ENCODE measurements at regions not wholly inside any gene's neighbourhood (a gene's known extent, or its start where the extent isn't known, plus 50 kb on each side); places are given as distances from the start of the nearest gene placed in this dataset.
"Not testable (repeated sequence)": the region's sequence is repeated elsewhere in the genome, so short reads cannot be mapped to it uniquely, and the experiment has no call there.

DNA sequence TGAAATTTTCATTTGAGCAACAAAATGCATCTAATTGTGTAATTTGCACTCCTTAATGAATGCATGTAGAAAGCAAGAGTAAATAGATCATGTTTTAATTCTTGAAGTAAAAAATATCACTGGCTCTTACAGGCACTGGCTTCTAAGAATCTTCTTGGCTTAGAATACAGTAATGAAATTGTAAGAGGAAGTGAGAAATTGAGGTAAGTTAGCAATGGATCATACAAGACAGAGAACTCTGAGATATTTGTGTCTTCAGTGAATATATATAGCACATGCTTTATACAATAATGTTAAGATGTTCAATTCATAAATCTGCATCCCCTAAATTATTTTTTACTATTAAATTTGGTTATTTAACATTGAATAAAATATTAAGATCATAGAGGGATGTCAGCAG, 465.0 kb downstream of the CNTN3 start:
- H3K4me3 ChIP-seq (ENCODE audit: low read length), result no peak overlapping the region
- TF ChIP-seq, protein P1, sequence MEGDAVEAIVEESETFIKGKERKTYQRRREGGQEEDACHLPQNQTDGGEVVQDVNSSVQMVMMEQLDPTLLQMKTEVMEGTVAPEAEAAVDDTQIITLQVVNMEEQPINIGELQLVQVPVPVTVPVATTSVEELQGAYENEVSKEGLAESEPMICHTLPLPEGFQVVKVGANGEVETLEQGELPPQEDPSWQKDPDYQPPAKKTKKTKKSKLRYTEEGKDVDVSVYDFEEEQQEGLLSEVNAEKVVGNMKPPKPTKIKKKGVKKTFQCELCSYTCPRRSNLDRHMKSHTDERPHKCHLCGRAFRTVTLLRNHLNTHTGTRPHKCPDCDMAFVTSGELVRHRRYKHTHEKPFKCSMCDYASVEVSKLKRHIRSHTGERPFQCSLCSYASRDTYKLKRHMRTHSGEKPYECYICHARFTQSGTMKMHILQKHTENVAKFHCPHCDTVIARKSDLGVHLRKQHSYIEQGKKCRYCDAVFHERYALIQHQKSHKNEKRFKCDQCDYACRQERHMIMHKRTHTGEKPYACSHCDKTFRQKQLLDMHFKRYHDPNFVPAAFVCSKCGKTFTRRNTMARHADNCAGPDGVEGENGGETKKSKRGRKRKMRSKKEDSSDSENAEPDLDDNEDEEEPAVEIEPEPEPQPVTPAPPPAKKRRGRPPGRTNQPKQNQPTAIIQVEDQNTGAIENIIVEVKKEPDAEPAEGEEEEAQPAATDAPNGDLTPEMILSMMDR (conservative IDR thresholded peaks at IDR 0.05; ENCODE audit: low read length), result no peak

DNA sequence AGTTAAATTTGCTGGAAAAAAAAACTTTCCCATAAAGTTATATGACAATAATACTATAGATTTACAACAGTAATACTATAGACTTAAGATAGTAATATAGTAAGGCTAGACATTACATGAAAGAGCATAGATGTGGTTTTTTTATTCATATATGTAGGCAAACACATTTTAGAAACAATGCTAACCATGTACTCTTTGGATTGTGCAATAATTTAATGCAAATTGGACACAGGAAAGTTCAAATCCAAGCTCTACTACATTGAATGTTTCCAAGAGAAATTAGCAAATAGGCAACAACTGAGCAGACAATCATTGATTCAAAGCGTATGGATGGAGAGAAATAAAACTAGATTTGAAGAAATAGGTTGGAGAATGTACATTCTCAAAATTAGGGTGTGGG, 469.2 kb downstream of the CNTN3 start:
- no peak overlapping the region for H3K4me3 ChIP-seq (ENCODE audit: low read length)
- TF ChIP-seq, protein P1 (conservative IDR thresholded peaks at IDR 0.05; ENCODE audit: low read length), result no peak
- DNase-seq (ENCODE audit: low read depth), result no peak

More for the DNA sequence above, 465.0 kb downstream of the CNTN3 start:
- DNase-seq (ENCODE audit: low read depth), result no peak

DNA sequence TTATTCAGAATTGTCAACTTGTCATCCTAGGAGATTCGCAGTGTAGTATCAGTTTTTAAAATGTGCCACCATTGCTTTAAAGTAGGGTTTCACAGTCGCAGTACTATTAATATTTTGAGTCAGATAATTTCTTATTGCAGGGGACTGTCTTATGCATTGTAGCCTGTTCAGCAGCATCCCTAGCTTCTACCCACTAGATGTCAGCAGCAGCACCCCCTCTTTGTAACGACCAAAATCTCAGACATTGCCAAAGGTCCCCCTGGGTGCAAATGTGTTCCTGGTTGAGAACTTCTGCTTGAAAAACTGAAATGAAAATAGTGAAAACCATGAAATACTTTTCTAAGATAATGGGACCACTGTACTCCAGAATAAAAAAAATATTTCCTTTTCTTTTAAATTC, 474.8 kb downstream of the CNTN3 start:
- H3K4me3 ChIP-seq (ENCODE audit: low read length), result no peak overlapping the region
- TF ChIP-seq, protein P1 (conservative IDR thresholded peaks at IDR 0.05; ENCODE audit: low read length), result peak; percentile 51; the same call in 1 of the 2 replicates
- DNase-seq (ENCODE audit: low read depth), result peak; percentile 14

DNA sequence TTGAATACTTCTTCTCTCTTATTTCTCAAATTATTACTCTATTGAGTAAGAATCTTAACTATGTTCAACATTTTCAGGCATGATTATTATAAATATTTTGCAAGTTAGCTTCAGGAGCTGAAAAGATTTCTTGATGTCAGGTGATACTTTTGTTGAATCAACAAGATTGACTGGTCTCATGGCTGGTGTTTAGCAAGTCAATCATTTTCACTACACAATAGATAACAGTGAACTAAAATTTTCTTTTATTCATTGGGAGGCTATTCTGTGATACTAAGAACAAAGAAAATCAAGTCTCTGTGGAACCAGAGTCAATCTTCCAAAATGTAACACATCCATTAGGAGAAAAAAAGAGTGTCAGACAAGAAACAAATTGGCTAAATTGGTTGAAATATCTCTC, 476.7 kb downstream of the CNTN3 start:
- TF ChIP-seq, protein P1 (conservative IDR thresholded peaks at IDR 0.05; ENCODE audit: low read length), result no peak
- H3K4me3 ChIP-seq (ENCODE audit: low read length), result no peak overlapping the region
- DNase-seq (ENCODE audit: low read depth), result no peak

DNA sequence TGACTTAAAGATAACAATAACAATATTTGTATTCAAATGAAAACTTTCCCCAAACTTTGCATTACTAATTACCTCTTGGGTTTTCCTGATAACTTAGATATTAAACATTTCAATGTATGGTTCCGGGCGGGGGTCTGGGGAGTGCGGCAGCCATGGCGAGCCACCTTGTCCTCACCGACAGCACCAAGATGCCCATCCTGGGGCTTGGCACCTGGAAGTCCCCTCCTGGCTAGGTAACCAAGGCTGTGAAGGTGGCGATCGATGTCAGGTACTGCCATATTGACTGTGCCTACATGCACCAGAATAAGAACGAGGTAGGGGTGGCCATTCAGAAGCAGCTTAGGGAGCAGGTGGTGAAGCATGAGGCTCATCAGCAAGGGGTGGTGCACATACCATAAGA, 478.7 kb downstream of the CNTN3 start:
- no peak overlapping the region for H3K4me3 ChIP-seq (ENCODE audit: low read length)
- no peak for DNase-seq (ENCODE audit: low read depth)
- TF ChIP-seq, protein P1 (conservative IDR thresholded peaks at IDR 0.05; ENCODE audit: low read length), result no peak

DNA sequence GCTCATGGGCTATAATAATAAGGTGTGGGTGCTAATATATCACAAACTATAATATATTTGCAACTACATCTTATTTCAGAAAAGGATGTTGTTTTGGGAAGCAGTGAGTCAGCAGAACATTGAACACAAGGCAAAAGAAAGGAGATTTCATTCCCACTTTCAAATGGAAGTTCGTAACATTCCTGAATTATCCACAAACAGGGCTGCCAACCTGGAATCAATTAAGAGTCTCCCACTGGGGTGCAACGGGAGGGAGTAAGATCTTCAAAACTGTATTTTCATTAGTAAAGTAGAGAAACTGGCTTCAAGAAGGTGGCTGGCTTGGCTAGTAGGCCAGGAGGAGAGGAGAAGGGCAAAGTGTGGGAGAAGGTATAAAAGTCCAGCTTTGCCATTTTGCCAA, 479.6 kb downstream of the CNTN3 start:
- TF ChIP-seq, protein P1 (conservative IDR thresholded peaks at IDR 0.05; ENCODE audit: low read length), result no peak
- DNase-seq (ENCODE audit: low read depth), result no peak
- H3K4me3 ChIP-seq (ENCODE audit: low read length), result no peak overlapping the region

DNA sequence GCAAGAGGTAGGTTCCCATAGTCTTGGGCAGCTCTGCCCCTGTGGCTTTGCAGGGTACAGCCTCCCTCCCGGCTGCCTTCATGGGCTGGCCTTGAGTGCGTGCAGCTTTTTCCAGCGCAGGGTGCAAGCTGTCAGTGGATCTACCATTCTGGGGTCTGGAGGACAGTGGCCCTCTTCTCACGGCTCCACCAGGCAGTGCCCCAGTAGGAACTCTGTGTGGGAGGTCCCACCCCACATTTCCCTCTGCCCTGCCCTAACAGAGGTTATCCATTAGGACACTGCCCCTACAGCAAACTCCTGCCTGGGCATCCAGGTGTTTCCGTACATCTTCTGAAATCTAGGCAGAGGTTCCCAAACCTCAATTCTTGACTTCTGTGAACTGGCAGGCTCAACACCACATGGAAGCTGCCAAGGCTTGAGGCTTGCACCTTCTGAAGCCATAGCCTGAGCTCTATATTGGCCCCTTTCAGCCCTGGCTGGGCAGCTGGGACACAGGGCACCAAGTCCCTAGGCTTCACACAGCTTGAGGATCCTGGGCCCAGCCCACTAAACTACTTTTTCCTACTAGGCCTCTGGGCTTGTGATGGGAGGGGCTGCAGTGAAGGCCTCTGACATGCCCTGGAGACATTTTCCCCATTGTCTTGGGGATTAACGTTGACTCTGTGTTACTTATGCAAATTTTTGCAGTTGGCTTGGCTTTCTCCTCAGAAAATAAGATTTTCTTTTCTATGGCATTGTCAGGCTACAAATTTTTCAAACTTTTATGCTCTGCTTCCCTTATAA, 482.7 kb downstream of the CNTN3 start:
- not testable (repeated sequence) for H3K4me3 ChIP-seq (ENCODE audit: low read length); DNase-seq (ENCODE audit: low read depth)
